Right lobe of liver (tissue), 6 donors: ENCODE measurements at regions not wholly inside any gene's neighbourhood (a gene's known extent, or its start where the extent isn't known, plus 50 kb on each side); places are given as distances from the start of the nearest gene placed in this dataset.
"Not testable (repeated sequence)": the region's sequence is repeated elsewhere in the genome, so short reads cannot be mapped to it uniquely, and the experiment has no call there.

Experiments used
- ATAC-seq, 4 donors: fragments of 200-7000 bp; cut with Tn5 transposase; one replicate each; pipeline ENCODE4 v1.9.1; 2020; ENCODE audit warnings: mild to moderate bottlenecking in 4 of 4, moderate library complexity in 4 of 4
- DNase-seq, 3 donors: peaks; one replicate each; pipeline ENCODE4 v3.0.0-alpha.2; 2020
- H3K27ac ChIP-seq, 3 donors: fragments of 200-600 bp; one replicate each; pipeline ENCODE4 v1.8.0; 2022
- H3K27me3 ChIP-seq, 2 donors: fragments of 200-600 bp; one replicate each; pipeline ENCODE4 v1.8.0; 2022
- H3K36me3 ChIP-seq, 4 donors: fragments of 200-600 bp; sonication (generic) in 1 of 4; one replicate each; pipeline versions ENCODE4 v1.5.1 to v1.8.0; 2017 to 2022; ENCODE audit warnings: control low read depth in 1 of 4
- H3K4me1 ChIP-seq, 4 donors: fragments of 200-600 bp; sonication (generic) in 1 of 4; one replicate each; pipeline versions ENCODE4 v1.5.1 to v1.8.0; 2017 to 2022; ENCODE audit warnings: control low read depth in 1 of 4
- H3K4me3 ChIP-seq, 3 donors: fragments of 200-600 bp; one replicate each; pipeline ENCODE4 v1.8.0; 2022
- H3K9me3 ChIP-seq, 4 donors: fragments of 200-600 bp; sonication (generic) in 1 of 4; one replicate each; pipeline versions ENCODE4 v1.5.1 to v1.8.0; 2017 to 2022; ENCODE audit warnings: control low read depth in 1 of 4
- CTCF ChIP-seq, 4 donors: fragments of 200-600 bp in 3 of 4; fragments of 450-650 bp in 1 of 4; IDR thresholded peaks; one replicate each; pipeline versions ENCODE4 v1.5.1 to v1.8.0; 2016 to 2022; ENCODE audit warnings: antibody characterized with exemption in 4 of 4, mild to moderate bottlenecking in 2 of 4
- POLR2A ChIP-seq: fragments of 450-650 bp; IDR thresholded peaks from one replicate; pipeline ENCODE4 v1.6.1; 2017; ENCODE audit warnings: antibody characterized with exemption, mild to moderate bottlenecking
- WGBS: methylation state at CpG from one replicate; pipeline ENCODE4 v1.1.6; 2018; ENCODE audit warnings: low coverage, low lambda C conversion rate; ENCODE audit not compliant: insufficient coverage; ENCODE audit errors: missing lambda C conversion rate; 5-methylcytosine and 5-hydroxymethylcytosine counted together
- intact Hi-C, 2 donors: fragments of 100-400 bp; cut with DNase I; formaldehyde crosslinking; loops; one replicate each; pipeline versions ENCODE4 v1.11.2 to v1.14.1; 2022
- donor health status: DM: no; HTN: yes; CAD: no.
- donor health status: DM: no; HTN: no; CAD: no.
- donor health status: DM: no; HTN: no; CAD: no.
- donor health status: DM: no; HTN: yes; CAD: no.
- donor health status: DM: no; HTN: yes; CAD: no.

GRCh38 chr5:169519358-169519757 lies 64.2 kb upstream of the SPDL1 start:
- no peaks in the 10 kb centered on the region for H3K4me1 ChIP-seq
- intact Hi-C loops: no loop called here
- no peak overlapping the region for H3K27ac ChIP-seq
- no peak overlapping the region for H3K4me3 ChIP-seq
- H3K36me3 ChIP-seq: no peaks in the 10 kb centered on the region
- no peak for TF ChIP-seq CTCF (IDR thresholded peaks at IDR 0.05)
- no peaks in the 10 kb centered on the region for H3K9me3 ChIP-seq
- ATAC-seq (no peak), DNase-seq (no peak)
- H3K27me3 ChIP-seq: no peaks in the 10 kb centered on the region

- H3K4me3 ChIP-seq, H3K27me3 ChIP-seq, H3K27ac ChIP-seq, intact Hi-C loops, H3K36me3 ChIP-seq, H3K9me3 ChIP-seq, DNase-seq, H3K4me1 ChIP-seq, ATAC-seq: not testable (repeated sequence)
Measured at GRCh38 chr5:169518779-169519178, 64.8 kb upstream of the SPDL1 start.

GRCh38 chr5:169512385-169512784 lies 71.2 kb upstream of the SPDL1 start:
- no peaks in the 10 kb centered on the region for H3K27me3 ChIP-seq
- no peaks in the 10 kb centered on the region for H3K36me3 ChIP-seq
- intact Hi-C loops: no loop called here
- no peak for ATAC-seq
- no peak overlapping the region for H3K4me3 ChIP-seq
- TF ChIP-seq CTCF (IDR thresholded peaks at IDR 0.05): no peak
- TF ChIP-seq POLR2A: no peak
- H3K27ac ChIP-seq: no peak overlapping the region
- H3K9me3 ChIP-seq: no peaks in the 10 kb centered on the region
- WGBS: 50% methylated on average over 4 of the region's 4 CpGs
- no peaks in the 10 kb centered on the region for H3K4me1 ChIP-seq
- DNase-seq: no peak

- H3K27ac ChIP-seq: no peak overlapping the region
- ATAC-seq: no peak
- WGBS: 57% methylated on average over 3 of the region's 3 CpGs
- no peaks in the 10 kb centered on the region for H3K9me3 ChIP-seq
- no peaks in the 10 kb centered on the region for H3K36me3 ChIP-seq
- H3K4me3 ChIP-seq: no peak overlapping the region
- TF ChIP-seq POLR2A (no peak), CTCF (IDR thresholded peaks at IDR 0.05) (no peak)
- H3K4me1 ChIP-seq: no peaks in the 10 kb centered on the region
- no peak for DNase-seq
- H3K27me3 ChIP-seq: no peaks in the 10 kb centered on the region
- intact Hi-C loops: no loop called here
Measured at GRCh38 chr5:169511708-169512107, 71.9 kb upstream of the SPDL1 start.

GRCh38 chr5:169507051-169507450 lies 76.5 kb upstream of the SPDL1 start:
- no peak for TF ChIP-seq POLR2A
- TF ChIP-seq CTCF (IDR thresholded peaks at IDR 0.05): no peak
- intact Hi-C loops: no loop called here
- H3K27ac ChIP-seq: no peak overlapping the region
- ATAC-seq: no peak
- no peak for DNase-seq
- H3K4me1 ChIP-seq: no peaks in the 10 kb centered on the region
- H3K27me3 ChIP-seq: no peaks in the 10 kb centered on the region
- no peak overlapping the region for H3K4me3 ChIP-seq
- 40% methylated on average over 1 of the region's 1 CpG for WGBS
- no peaks in the 10 kb centered on the region for H3K9me3 ChIP-seq
- no peaks in the 10 kb centered on the region for H3K36me3 ChIP-seq
